SK-N-SH (cell line): ENCODE measurements at regions not wholly inside any gene's neighbourhood (a gene's known extent, or its start where the extent isn't known, plus 50 kb on each side); places are given as distances from the start of the nearest gene placed in this dataset.

ENCODE experiments used
- EP300 ChIP-seq, 2 experiments: IDR thresholded peaks; 2 replicates each; pipeline versions ENCODE4 v1.4.0 to v1.6.1; 2012; ENCODE audit warnings: borderline replicate concordance in 1 of 2, low read depth in 1 of 2, low read length in 1 of 2
- FOXJ3 ChIP-seq: sonication (generic); formaldehyde crosslinking; IDR thresholded peaks from 2 replicates; pipeline ENCODE4 v1.5.1; 2020; ENCODE audit warnings: mild to moderate bottlenecking, missing genetic modification reagents
- MXI1 ChIP-seq: IDR thresholded peaks from 2 replicates; pipeline ENCODE4 v1.6.1; 2012; ENCODE audit warnings: mild to moderate bottlenecking, low read depth, low read length, improper control_type of control experiment
- RAD21 ChIP-seq: IDR thresholded peaks from 2 replicates; pipeline ENCODE4 v1.6.1; 2012; ENCODE audit warnings: mild to moderate bottlenecking, low read length
- RXRA ChIP-seq: IDR thresholded peaks from 2 replicates; pipeline ENCODE4 v1.4.0; 2012; ENCODE audit warnings: low read depth, mild to moderate bottlenecking, borderline replicate concordance
- SIN3A ChIP-seq: IDR thresholded peaks from 2 replicates; pipeline ENCODE4 v1.6.1; 2012; ENCODE audit warnings: low read depth, mild to moderate bottlenecking, low read length, moderate library complexity, borderline replicate concordance
- TEAD4 ChIP-seq: IDR thresholded peaks from 2 replicates; pipeline ENCODE4 v1.4.0; 2012; ENCODE audit warnings: mild to moderate bottlenecking, borderline replicate concordance; ENCODE audit not compliant: insufficient read depth
- YY1 ChIP-seq: IDR thresholded peaks from 2 replicates; pipeline ENCODE4 v1.4.0; 2012; ENCODE audit warnings: low read depth, mild to moderate bottlenecking
- TF ChIP-seq, protein P1 (sequence below): fragments of 200-600 bp; sonication (generic); IDR thresholded peaks from 2 replicates; pipeline ENCODE4 v1.6.1; 2017; ENCODE audit warnings: antibody characterized with exemption, mild to moderate bottlenecking, moderate library complexity
- TF ChIP-seq, protein P2 (sequence below): IDR thresholded peaks from 2 replicates; pipeline ENCODE4 v1.6.1; 2012; ENCODE audit warnings: mild to moderate bottlenecking, low read depth, low read length, moderate library complexity
- TF ChIP-seq, protein P3 (sequence below): IDR thresholded peaks from 2 replicates; pipeline ENCODE4 v1.4.0; 2012; ENCODE audit warnings: low read depth, borderline replicate concordance

DNA sequence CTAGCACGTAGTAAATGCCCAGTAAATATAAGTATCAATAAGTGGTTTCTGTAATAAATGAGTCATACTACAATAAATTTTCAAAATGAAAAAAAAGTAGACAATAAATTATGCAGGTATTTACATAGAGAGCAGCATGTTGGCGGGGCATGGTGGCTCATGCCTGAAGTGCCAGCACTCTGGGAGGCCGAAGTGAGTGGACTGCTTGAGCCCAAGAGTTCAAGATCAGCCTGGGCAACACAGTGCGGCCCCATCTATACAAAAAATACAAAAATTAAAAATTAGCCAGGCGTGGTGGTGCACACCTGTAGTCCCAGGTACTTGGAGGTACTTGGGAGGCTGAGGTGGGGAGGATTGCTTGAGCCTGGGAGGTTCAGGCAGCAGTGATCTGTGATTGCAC lies 509.3 kb upstream of the KLF6 start:
- TF ChIP-seq YY1 = no peak
- TF ChIP-seq, protein P1, sequence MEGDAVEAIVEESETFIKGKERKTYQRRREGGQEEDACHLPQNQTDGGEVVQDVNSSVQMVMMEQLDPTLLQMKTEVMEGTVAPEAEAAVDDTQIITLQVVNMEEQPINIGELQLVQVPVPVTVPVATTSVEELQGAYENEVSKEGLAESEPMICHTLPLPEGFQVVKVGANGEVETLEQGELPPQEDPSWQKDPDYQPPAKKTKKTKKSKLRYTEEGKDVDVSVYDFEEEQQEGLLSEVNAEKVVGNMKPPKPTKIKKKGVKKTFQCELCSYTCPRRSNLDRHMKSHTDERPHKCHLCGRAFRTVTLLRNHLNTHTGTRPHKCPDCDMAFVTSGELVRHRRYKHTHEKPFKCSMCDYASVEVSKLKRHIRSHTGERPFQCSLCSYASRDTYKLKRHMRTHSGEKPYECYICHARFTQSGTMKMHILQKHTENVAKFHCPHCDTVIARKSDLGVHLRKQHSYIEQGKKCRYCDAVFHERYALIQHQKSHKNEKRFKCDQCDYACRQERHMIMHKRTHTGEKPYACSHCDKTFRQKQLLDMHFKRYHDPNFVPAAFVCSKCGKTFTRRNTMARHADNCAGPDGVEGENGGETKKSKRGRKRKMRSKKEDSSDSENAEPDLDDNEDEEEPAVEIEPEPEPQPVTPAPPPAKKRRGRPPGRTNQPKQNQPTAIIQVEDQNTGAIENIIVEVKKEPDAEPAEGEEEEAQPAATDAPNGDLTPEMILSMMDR = no peak
- TF ChIP-seq RAD21 = no peak
- no peak for TF ChIP-seq EP300 (IDR thresholded peaks at IDR 0.05; ENCODE audit: borderline replicate concordance in 1 of 2, low read depth in 1 of 2, low read length in 1 of 2)
- no peak for TF ChIP-seq TEAD4
- no peak for TF ChIP-seq FOXJ3 (CRISPR knock-in tag)
- TF ChIP-seq, protein P2, sequence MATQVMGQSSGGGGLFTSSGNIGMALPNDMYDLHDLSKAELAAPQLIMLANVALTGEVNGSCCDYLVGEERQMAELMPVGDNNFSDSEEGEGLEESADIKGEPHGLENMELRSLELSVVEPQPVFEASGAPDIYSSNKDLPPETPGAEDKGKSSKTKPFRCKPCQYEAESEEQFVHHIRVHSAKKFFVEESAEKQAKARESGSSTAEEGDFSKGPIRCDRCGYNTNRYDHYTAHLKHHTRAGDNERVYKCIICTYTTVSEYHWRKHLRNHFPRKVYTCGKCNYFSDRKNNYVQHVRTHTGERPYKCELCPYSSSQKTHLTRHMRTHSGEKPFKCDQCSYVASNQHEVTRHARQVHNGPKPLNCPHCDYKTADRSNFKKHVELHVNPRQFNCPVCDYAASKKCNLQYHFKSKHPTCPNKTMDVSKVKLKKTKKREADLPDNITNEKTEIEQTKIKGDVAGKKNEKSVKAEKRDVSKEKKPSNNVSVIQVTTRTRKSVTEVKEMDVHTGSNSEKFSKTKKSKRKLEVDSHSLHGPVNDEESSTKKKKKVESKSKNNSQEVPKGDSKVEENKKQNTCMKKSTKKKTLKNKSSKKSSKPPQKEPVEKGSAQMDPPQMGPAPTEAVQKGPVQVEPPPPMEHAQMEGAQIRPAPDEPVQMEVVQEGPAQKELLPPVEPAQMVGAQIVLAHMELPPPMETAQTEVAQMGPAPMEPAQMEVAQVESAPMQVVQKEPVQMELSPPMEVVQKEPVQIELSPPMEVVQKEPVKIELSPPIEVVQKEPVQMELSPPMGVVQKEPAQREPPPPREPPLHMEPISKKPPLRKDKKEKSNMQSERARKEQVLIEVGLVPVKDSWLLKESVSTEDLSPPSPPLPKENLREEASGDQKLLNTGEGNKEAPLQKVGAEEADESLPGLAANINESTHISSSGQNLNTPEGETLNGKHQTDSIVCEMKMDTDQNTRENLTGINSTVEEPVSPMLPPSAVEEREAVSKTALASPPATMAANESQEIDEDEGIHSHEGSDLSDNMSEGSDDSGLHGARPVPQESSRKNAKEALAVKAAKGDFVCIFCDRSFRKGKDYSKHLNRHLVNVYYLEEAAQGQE = no peak
- TF ChIP-seq, protein P3, sequence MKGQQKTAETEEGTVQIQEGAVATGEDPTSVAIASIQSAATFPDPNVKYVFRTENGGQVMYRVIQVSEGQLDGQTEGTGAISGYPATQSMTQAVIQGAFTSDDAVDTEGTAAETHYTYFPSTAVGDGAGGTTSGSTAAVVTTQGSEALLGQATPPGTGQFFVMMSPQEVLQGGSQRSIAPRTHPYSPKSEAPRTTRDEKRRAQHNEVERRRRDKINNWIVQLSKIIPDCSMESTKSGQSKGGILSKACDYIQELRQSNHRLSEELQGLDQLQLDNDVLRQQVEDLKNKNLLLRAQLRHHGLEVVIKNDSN = no peak
- no peak for TF ChIP-seq RXRA
- TF ChIP-seq SIN3A = no peak
- TF ChIP-seq MXI1 = no peak
